ENCODE measurements at regions not wholly inside any gene's neighbourhood (a gene's known extent, or its start where the extent isn't known, plus 50 kb on each side); places are given as distances from the start of the nearest gene placed in this dataset.

DNA sequence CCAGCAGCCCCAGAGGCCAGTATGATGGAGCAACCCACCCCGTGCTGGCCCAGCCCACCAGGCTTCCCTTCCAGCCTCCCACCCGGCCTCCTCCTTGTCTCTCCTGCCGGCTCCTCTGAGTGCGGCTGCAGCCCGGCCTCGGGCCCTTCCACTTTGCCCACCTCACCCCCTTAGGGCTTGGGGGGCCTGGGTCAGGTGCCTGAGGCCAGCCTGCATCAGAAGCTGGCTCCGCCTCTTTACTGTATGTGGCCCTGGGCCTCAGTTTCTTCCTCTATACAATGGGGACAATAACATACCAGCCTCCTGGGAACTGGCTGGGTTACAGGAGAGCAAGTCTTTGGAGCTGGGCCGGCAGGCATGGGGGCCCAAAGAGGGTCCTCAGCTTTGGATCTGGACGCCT is 221.1 kb upstream of the CIBAR2 start:
- TF ChIP-seq, protein P1, sequence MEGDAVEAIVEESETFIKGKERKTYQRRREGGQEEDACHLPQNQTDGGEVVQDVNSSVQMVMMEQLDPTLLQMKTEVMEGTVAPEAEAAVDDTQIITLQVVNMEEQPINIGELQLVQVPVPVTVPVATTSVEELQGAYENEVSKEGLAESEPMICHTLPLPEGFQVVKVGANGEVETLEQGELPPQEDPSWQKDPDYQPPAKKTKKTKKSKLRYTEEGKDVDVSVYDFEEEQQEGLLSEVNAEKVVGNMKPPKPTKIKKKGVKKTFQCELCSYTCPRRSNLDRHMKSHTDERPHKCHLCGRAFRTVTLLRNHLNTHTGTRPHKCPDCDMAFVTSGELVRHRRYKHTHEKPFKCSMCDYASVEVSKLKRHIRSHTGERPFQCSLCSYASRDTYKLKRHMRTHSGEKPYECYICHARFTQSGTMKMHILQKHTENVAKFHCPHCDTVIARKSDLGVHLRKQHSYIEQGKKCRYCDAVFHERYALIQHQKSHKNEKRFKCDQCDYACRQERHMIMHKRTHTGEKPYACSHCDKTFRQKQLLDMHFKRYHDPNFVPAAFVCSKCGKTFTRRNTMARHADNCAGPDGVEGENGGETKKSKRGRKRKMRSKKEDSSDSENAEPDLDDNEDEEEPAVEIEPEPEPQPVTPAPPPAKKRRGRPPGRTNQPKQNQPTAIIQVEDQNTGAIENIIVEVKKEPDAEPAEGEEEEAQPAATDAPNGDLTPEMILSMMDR (IDR thresholded peaks at IDR 0.05 in 4 of 5, conservative IDR thresholded peaks at IDR 0.05 in 1 of 5), result no peak
- TF ChIP-seq POLR2A (IDR thresholded peaks at IDR 0.05), result no peak
